ENCODE measurements at regions not wholly inside any gene's neighbourhood (a gene's known extent, or its start where the extent isn't known, plus 50 kb on each side); places are given as distances from the start of the nearest gene placed in this dataset.
"Not testable (repeated sequence)": the region's sequence is repeated elsewhere in the genome, so short reads cannot be mapped to it uniquely, and the experiment has no call there.

DNA sequence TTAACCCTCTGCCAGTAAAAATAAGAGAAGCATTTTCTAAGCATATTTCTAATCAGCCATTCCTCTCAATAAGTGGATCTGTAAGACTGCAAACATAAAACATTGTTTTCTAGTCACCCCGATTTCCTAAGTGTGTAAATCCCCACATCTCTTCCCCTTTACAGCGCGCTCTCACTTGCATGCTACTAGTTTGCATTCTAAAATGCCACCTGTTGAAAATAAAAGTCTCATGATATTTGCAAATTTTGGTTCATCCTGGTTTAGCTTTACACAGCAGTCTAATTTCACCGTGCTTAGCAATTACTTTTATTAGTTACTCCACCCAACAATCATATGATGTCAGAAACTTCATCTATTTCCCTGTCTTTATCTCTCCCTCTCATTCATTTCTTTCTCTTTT is 1230.7 kb upstream of the ZEB2 start:
- DNase-seq: no peak
- Histone ChIP-seq H3K27ac (no peak overlapping the region), H3K36me3 (no peaks in the 10 kb centered on the region), H3K4me3 (no peak overlapping the region), H3K4me1 (no peaks in the 10 kb centered on the region), H3K27me3 (no peaks in the 10 kb centered on the region), H3K9me3 (no peaks in the 10 kb centered on the region)
- TF ChIP-seq POLR2A (IDR thresholded peaks at IDR 0.05): no peak
- TF ChIP-seq, protein P1, sequence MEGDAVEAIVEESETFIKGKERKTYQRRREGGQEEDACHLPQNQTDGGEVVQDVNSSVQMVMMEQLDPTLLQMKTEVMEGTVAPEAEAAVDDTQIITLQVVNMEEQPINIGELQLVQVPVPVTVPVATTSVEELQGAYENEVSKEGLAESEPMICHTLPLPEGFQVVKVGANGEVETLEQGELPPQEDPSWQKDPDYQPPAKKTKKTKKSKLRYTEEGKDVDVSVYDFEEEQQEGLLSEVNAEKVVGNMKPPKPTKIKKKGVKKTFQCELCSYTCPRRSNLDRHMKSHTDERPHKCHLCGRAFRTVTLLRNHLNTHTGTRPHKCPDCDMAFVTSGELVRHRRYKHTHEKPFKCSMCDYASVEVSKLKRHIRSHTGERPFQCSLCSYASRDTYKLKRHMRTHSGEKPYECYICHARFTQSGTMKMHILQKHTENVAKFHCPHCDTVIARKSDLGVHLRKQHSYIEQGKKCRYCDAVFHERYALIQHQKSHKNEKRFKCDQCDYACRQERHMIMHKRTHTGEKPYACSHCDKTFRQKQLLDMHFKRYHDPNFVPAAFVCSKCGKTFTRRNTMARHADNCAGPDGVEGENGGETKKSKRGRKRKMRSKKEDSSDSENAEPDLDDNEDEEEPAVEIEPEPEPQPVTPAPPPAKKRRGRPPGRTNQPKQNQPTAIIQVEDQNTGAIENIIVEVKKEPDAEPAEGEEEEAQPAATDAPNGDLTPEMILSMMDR (IDR thresholded peaks at IDR 0.05): no peak
- intact Hi-C loops (cut with DNase I; ENCODE audit: low total_unique reads): no loop called here

DNA sequence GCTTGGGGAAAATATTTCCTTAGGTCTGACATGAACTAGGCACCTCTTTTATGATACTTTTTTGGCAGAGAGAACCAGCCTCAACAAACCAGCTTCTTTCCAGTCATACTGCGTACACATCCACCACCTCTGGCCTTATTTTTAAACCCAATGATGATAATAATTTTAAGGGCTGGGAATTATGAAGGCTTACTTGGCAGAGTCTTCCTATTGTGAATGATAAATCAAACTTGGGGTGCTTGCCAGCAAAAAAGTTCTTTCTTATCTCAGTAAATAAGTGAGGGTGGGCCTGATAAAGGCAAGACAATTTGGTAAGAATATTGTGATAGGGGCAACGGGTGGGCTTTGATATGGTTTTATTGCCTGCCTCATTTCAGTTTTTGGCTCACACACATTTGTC is 1230.2 kb upstream of the ZEB2 start:
- no peak for DNase-seq
- Histone ChIP-seq H3K9me3 (no peaks in the 10 kb centered on the region), H3K27ac (no peak overlapping the region), H3K4me1 (no peaks in the 10 kb centered on the region), H3K36me3 (no peaks in the 10 kb centered on the region), H3K27me3 (no peaks in the 10 kb centered on the region), H3K4me3 (no peak overlapping the region)
- no peak for TF ChIP-seq POLR2A (IDR thresholded peaks at IDR 0.05)
- TF ChIP-seq, protein P1 (IDR thresholded peaks at IDR 0.05): no peak
- intact Hi-C loops (cut with DNase I; ENCODE audit: low total_unique reads): no loop called here

GRCh38 chr2:145749556-145749955 is 1229.6 kb upstream of the ZEB2 start:
- no peaks in the 10 kb centered on the region for H3K36me3 ChIP-seq
- no peak overlapping the region for H3K27ac ChIP-seq
- no peak for TF ChIP-seq POLR2A (IDR thresholded peaks at IDR 0.05)
- TF ChIP-seq, protein P1 (IDR thresholded peaks at IDR 0.05): no peak
- H3K9me3 ChIP-seq: no peaks in the 10 kb centered on the region
- no peak overlapping the region for H3K4me3 ChIP-seq
- DNase-seq: no peak
- H3K27me3 ChIP-seq: no peaks in the 10 kb centered on the region
- intact Hi-C loops (cut with DNase I; ENCODE audit: low total_unique reads): no loop called here
- no peaks in the 10 kb centered on the region for H3K4me1 ChIP-seq

DNA sequence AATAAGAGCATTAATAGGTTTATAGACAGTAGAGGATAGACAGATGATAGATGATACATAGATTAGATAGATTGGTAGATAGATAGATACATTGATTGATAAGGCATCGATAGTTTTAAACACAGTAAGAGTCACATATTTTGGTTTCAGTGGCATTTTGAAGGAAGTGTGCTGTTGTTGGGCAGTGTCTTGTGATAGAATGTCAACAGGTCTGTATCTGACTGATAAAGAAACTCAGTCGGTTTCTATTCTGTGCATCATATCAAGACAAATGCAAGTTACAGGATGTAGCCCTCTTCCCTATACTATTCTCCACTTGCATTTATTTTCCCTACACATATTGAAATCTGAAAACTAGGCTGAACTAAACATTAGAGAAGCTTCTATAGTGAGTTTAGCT is 1229.0 kb upstream of the ZEB2 start:
- Histone ChIP-seq H3K4me3 (no peak overlapping the region), H3K36me3 (no peaks in the 10 kb centered on the region), H3K27ac (no peak overlapping the region), H3K27me3 (no peaks in the 10 kb centered on the region), H3K9me3 (no peaks in the 10 kb centered on the region), H3K4me1 (no peaks in the 10 kb centered on the region)
- TF ChIP-seq POLR2A (IDR thresholded peaks at IDR 0.05): no peak
- TF ChIP-seq, protein P1 (IDR thresholded peaks at IDR 0.05): no peak
- DNase-seq: no peak
- intact Hi-C loops (cut with DNase I; ENCODE audit: low total_unique reads): no loop called here

DNA sequence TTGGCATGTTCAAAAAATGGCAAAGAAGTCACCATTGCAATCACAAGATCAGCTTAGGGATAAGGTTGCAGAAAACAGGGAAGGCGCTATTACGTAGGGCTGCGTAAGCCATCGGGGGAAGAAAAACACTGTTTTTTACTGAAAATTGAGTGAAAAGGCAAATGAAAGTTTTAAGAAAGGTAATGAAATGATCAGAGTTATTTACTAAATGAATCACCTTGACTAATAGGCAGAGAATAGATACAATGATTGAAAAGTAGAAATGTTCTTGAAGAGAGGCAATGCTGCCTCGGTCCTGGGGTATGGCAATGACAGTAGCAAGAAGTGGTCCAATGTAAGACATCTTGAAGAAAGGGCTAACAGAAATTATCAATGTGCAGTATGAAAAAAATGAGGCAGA is 1227.8 kb upstream of the ZEB2 start:
- TF ChIP-seq POLR2A (IDR thresholded peaks at IDR 0.05): no peak
- TF ChIP-seq, protein P1 (IDR thresholded peaks at IDR 0.05): no peak
- DNase-seq: no peak
- Histone ChIP-seq H3K27ac (no peak overlapping the region), H3K27me3 (no peaks in the 10 kb centered on the region), H3K9me3 (no peaks in the 10 kb centered on the region), H3K4me1 (no peaks in the 10 kb centered on the region), H3K4me3 (no peak overlapping the region), H3K36me3 (no peaks in the 10 kb centered on the region)
- intact Hi-C loops (cut with DNase I; ENCODE audit: low total_unique reads): no loop called here

DNA sequence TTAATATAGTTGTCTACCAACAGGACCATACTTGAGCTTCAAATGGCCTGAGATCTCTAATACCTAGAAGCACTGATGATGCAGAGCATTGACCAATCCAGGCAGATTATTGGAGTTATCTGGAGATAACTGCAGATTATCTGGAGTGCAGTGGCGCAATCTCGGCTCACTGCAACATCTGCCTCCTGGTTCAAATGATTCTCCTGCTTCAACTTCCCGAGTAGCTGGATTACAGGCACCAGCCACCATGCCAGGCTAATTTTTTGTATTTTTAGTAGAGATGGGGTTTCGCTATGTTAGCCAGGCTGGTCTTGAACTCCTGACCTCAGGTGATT is 1225.4 kb upstream of the ZEB2 start:
- intact Hi-C loops (cut with DNase I; ENCODE audit: low total_unique reads); H3K36me3 ChIP-seq; H3K4me1 ChIP-seq; DNase-seq; H3K9me3 ChIP-seq; H3K27me3 ChIP-seq; H3K27ac ChIP-seq; H3K4me3 ChIP-seq: not testable (repeated sequence)

All from uterus (tissue), 3 donors.